ENCODE measurements at regions not wholly inside any gene's neighbourhood (a gene's known extent, or its start where the extent isn't known, plus 50 kb on each side); places are given as distances from the start of the nearest gene placed in this dataset.

- Histone ChIP-seq H3K4me2 (ENCODE audit: insufficient read depth, low read length, poor library complexity, severe bottlenecking) (no peak overlapping the region), H3K14ac (ENCODE audit: low read length) (no peak overlapping the region), H2BK120ac (ENCODE audit: low read depth, low read length) (no peak overlapping the region), H3K4ac (ENCODE audit: low read length) (no peak overlapping the region), H3K27me3 (ENCODE audit: control insufficient read depth in 3 of 3, insufficient read depth in 3 of 3, low read depth in 1 of 3, low read length in 3 of 3) (no peaks in the 10 kb centered on the region), H3K18ac (ENCODE audit: low read length) (no peak overlapping the region), H3K36me3 (replicated peaks in 1 of 2; ENCODE audit: control insufficient read depth in 2 of 2, insufficient read depth in 2 of 2, low read length in 2 of 2) (no peaks in the 10 kb centered on the region), H4K91ac (ENCODE audit: low read depth, low read length, poor library complexity) (no peak overlapping the region), H3K27ac (replicated peaks; ENCODE audit: low read length) (no peak overlapping the region), H3K4me3 (ENCODE audit: low read length in 2 of 2) (no peak overlapping the region), H2AFZ (ENCODE audit: low read length) (no peak overlapping the region), H2BK12ac (ENCODE audit: low read length) (no peak overlapping the region), H3K4me1 (ENCODE audit: control insufficient read depth in 2 of 2, insufficient read depth in 1 of 2, low read depth in 1 of 2, low read length in 2 of 2) (no peaks in the 10 kb centered on the region), H2BK5ac (ENCODE audit: low read length) (no peak overlapping the region), H2BK15ac (ENCODE audit: low read length) (no peak overlapping the region), H3K23ac (ENCODE audit: low read depth, low read length, poor library complexity) (no peak overlapping the region), H3K79me1 (ENCODE audit: low read depth, low read length) (no peaks in the 10 kb centered on the region), H2AK5ac (ENCODE audit: low read depth, low read length) (no peak overlapping the region), H4K8ac (ENCODE audit: low read depth, low read length) (no peak overlapping the region), H3K9me3 (replicated peaks in 1 of 2; ENCODE audit: control insufficient read depth in 2 of 2, insufficient read depth in 1 of 2, low read depth in 1 of 2, low read length in 2 of 2) (no peaks in the 10 kb centered on the region), H3K9ac (ENCODE audit: low read depth, low read length, poor library complexity) (no peak overlapping the region)
- no CpG with 5 or more reads among the region's 2 CpGs for WGBS, 2 donors (ENCODE audit: extremely low coverage in 2 of 2, insufficient read length in 2 of 2, insufficient replicate concordance in 1 of 2)
- DNase-seq (ENCODE audit: low spot score): no peak
Observed at GRCh38 chr6:81237226-81237625, 515.3 kb downstream of the TENT5A start.

DNA sequence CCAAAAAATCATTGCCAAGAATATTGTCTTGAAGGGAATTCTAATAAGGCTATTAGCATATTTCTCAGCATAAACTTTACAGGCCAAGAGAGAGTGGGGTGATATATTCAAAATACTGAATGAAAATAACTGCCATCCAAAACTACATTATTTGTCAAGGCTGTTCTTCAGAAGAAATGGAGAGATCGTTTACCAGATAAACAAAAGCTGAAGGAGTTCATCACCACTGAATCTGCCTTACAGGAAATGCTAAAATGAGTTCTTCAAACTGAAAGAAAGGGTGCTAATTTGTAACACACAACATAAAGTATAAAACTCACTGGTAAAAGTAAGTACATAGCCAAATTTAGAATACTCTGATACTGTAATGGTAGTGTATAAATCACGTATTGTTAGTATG is 517.0 kb downstream of the TENT5A start:
- H3K4me1 ChIP-seq (ENCODE audit: control insufficient read depth in 2 of 2, insufficient read depth in 1 of 2, low read depth in 1 of 2, low read length in 2 of 2): no peaks in the 10 kb centered on the region
- H3K9ac ChIP-seq (ENCODE audit: low read depth, low read length, poor library complexity): no peak overlapping the region
- WGBS, 2 donors (ENCODE audit: extremely low coverage in 2 of 2, insufficient read length in 2 of 2, insufficient replicate concordance in 1 of 2): no CpG with 5 or more reads among the region's 2 CpGs
- H2BK12ac ChIP-seq (ENCODE audit: low read length): no peak overlapping the region
- H3K9me3 ChIP-seq (replicated peaks in 1 of 2; ENCODE audit: control insufficient read depth in 2 of 2, insufficient read depth in 1 of 2, low read depth in 1 of 2, low read length in 2 of 2): no peaks in the 10 kb centered on the region
- H2AK5ac ChIP-seq (ENCODE audit: low read depth, low read length): no peak overlapping the region
- H3K79me1 ChIP-seq (ENCODE audit: low read depth, low read length): no peaks in the 10 kb centered on the region
- no peak overlapping the region for H3K18ac ChIP-seq (ENCODE audit: low read length)
- H4K8ac ChIP-seq (ENCODE audit: low read depth, low read length): no peak overlapping the region
- H3K36me3 ChIP-seq (replicated peaks in 1 of 2; ENCODE audit: control insufficient read depth in 2 of 2, insufficient read depth in 2 of 2, low read length in 2 of 2): no peaks in the 10 kb centered on the region
- no peak overlapping the region for H2BK120ac ChIP-seq (ENCODE audit: low read depth, low read length)
- no peak overlapping the region for H2AFZ ChIP-seq (ENCODE audit: low read length)
- H3K14ac ChIP-seq (ENCODE audit: low read length): no peak overlapping the region
- H3K4me2 ChIP-seq (ENCODE audit: insufficient read depth, low read length, poor library complexity, severe bottlenecking): no peak overlapping the region
- H3K27ac ChIP-seq (replicated peaks; ENCODE audit: low read length): no peak overlapping the region
- H3K4ac ChIP-seq (ENCODE audit: low read length): no peak overlapping the region
- H4K91ac ChIP-seq (ENCODE audit: low read depth, low read length, poor library complexity): no peak overlapping the region
- no peak overlapping the region for H2BK15ac ChIP-seq (ENCODE audit: low read length)
- H3K4me3 ChIP-seq (ENCODE audit: low read length in 2 of 2): no peak overlapping the region
- H3K23ac ChIP-seq (ENCODE audit: low read depth, low read length, poor library complexity): no peak overlapping the region
- H2BK5ac ChIP-seq (ENCODE audit: low read length): no peak overlapping the region
- no peak for DNase-seq (ENCODE audit: low spot score)
- H3K27me3 ChIP-seq (ENCODE audit: control insufficient read depth in 3 of 3, insufficient read depth in 3 of 3, low read depth in 1 of 3, low read length in 3 of 3): no peaks in the 10 kb centered on the region

- H3K4me2 ChIP-seq (ENCODE audit: insufficient read depth, low read length, poor library complexity, severe bottlenecking): no peak overlapping the region
- no peak overlapping the region for H3K23ac ChIP-seq (ENCODE audit: low read depth, low read length, poor library complexity)
- no peak overlapping the region for H2BK5ac ChIP-seq (ENCODE audit: low read length)
- H4K91ac ChIP-seq (ENCODE audit: low read depth, low read length, poor library complexity): no peak overlapping the region
- no CpG with 5 or more reads among the region's 1 CpG for WGBS, 2 donors (ENCODE audit: extremely low coverage in 2 of 2, insufficient read length in 2 of 2, insufficient replicate concordance in 1 of 2)
- H3K4ac ChIP-seq (ENCODE audit: low read length): no peak overlapping the region
- H3K27ac ChIP-seq (replicated peaks; ENCODE audit: low read length): no peak overlapping the region
- H2BK15ac ChIP-seq (ENCODE audit: low read length): no peak overlapping the region
- no peak overlapping the region for H2AFZ ChIP-seq (ENCODE audit: low read length)
- H2BK12ac ChIP-seq (ENCODE audit: low read length): no peak overlapping the region
- no peak overlapping the region for H3K14ac ChIP-seq (ENCODE audit: low read length)
- H2BK120ac ChIP-seq (ENCODE audit: low read depth, low read length): no peak overlapping the region
- no peaks in the 10 kb centered on the region for H3K4me1 ChIP-seq (ENCODE audit: control insufficient read depth in 2 of 2, insufficient read depth in 1 of 2, low read depth in 1 of 2, low read length in 2 of 2)
- H2AK5ac ChIP-seq (ENCODE audit: low read depth, low read length): no peak overlapping the region
- no peaks in the 10 kb centered on the region for H3K36me3 ChIP-seq (replicated peaks in 1 of 2; ENCODE audit: control insufficient read depth in 2 of 2, insufficient read depth in 2 of 2, low read length in 2 of 2)
- no peaks in the 10 kb centered on the region for H3K9me3 ChIP-seq (replicated peaks in 1 of 2; ENCODE audit: control insufficient read depth in 2 of 2, insufficient read depth in 1 of 2, low read depth in 1 of 2, low read length in 2 of 2)
- H3K18ac ChIP-seq (ENCODE audit: low read length): no peak overlapping the region
- H4K8ac ChIP-seq (ENCODE audit: low read depth, low read length): no peak overlapping the region
- H3K27me3 ChIP-seq (ENCODE audit: control insufficient read depth in 3 of 3, insufficient read depth in 3 of 3, low read depth in 1 of 3, low read length in 3 of 3): no peaks in the 10 kb centered on the region
- no peak for DNase-seq (ENCODE audit: low spot score)
- H3K4me3 ChIP-seq (ENCODE audit: low read length in 2 of 2): no peak overlapping the region
- no peaks in the 10 kb centered on the region for H3K79me1 ChIP-seq (ENCODE audit: low read depth, low read length)
- H3K9ac ChIP-seq (ENCODE audit: low read depth, low read length, poor library complexity): no peak overlapping the region
Observed at GRCh38 chr6:81233990-81234389, 518.5 kb downstream of the TENT5A start.

DNA sequence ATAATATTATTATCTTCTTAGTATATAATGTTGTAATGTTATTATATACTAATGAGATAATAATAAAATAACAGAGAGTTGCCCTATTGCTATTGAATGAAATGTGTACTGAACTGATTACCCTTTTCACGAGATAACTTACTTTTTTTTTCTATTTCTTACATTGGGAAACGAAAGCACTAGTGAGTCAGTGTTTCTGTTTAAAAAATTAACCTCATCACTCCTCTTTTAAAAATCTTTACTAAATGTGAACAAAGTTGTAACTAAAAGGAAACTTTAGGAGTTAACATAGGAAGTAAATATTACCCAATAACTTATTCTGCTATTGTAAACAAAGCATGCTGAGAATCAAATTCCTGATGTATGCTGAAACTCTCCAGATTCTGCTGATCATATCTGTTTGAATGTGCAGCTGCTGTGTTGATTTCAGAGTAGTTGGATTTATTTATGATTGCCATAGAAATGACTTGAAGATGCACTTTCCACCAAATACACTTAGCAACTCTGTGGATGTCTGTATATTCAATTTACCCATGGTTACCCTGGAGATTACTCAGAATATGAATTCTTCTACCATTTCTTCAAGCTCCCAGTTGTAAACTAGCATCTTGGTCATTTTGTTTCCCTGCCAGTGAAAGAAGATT is 523.4 kb downstream of the TENT5A start:
- no peak overlapping the region for H2BK5ac ChIP-seq (ENCODE audit: low read length)
- no peak overlapping the region for H3K18ac ChIP-seq (ENCODE audit: low read length)
- H3K4ac ChIP-seq (ENCODE audit: low read length): no peak overlapping the region
- no peak overlapping the region for H3K14ac ChIP-seq (ENCODE audit: low read length)
- H2AFZ ChIP-seq (ENCODE audit: low read length): no peak overlapping the region
- no CpG with 5 or more reads among the region's 2 CpGs for WGBS, 2 donors (ENCODE audit: extremely low coverage in 2 of 2, insufficient read length in 2 of 2, insufficient replicate concordance in 1 of 2)
- no peaks in the 10 kb centered on the region for H3K27me3 ChIP-seq (ENCODE audit: control insufficient read depth in 3 of 3, insufficient read depth in 3 of 3, low read depth in 1 of 3, low read length in 3 of 3)
- H2BK120ac ChIP-seq (ENCODE audit: low read depth, low read length): no peak overlapping the region
- H2BK15ac ChIP-seq (ENCODE audit: low read length): no peak overlapping the region
- no peak overlapping the region for H4K8ac ChIP-seq (ENCODE audit: low read depth, low read length)
- H3K23ac ChIP-seq (ENCODE audit: low read depth, low read length, poor library complexity): no peak overlapping the region
- H3K9me3 ChIP-seq (replicated peaks in 1 of 2; ENCODE audit: control insufficient read depth in 2 of 2, insufficient read depth in 1 of 2, low read depth in 1 of 2, low read length in 2 of 2): no peaks in the 10 kb centered on the region
- no peaks in the 10 kb centered on the region for H3K36me3 ChIP-seq (replicated peaks in 1 of 2; ENCODE audit: control insufficient read depth in 2 of 2, insufficient read depth in 2 of 2, low read length in 2 of 2)
- no peak overlapping the region for H3K4me2 ChIP-seq (ENCODE audit: insufficient read depth, low read length, poor library complexity, severe bottlenecking)
- no peak overlapping the region for H2BK12ac ChIP-seq (ENCODE audit: low read length)
- DNase-seq (ENCODE audit: low spot score): no peak
- H2AK5ac ChIP-seq (ENCODE audit: low read depth, low read length): no peak overlapping the region
- no peaks in the 10 kb centered on the region for H3K4me1 ChIP-seq (ENCODE audit: control insufficient read depth in 2 of 2, insufficient read depth in 1 of 2, low read depth in 1 of 2, low read length in 2 of 2)
- no peak overlapping the region for H3K4me3 ChIP-seq (ENCODE audit: low read length in 2 of 2)
- no peaks in the 10 kb centered on the region for H3K79me1 ChIP-seq (ENCODE audit: low read depth, low read length)
- H3K9ac ChIP-seq (ENCODE audit: low read depth, low read length, poor library complexity): no peak overlapping the region
- no peak overlapping the region for H4K91ac ChIP-seq (ENCODE audit: low read depth, low read length, poor library complexity)
- H3K27ac ChIP-seq (replicated peaks; ENCODE audit: low read length): no peak overlapping the region

All from neuronal stem cell (in vitro differentiated cells).